GM23248 (cell line): ENCODE measurements at regions not wholly inside any gene's neighbourhood (a gene's known extent, or its start where the extent isn't known, plus 50 kb on each side); places are given as distances from the start of the nearest gene placed in this dataset.

Experiments used
- EZH2 ChIP-seq: fragments of 200-600 bp; sonication (generic); IDR thresholded peaks from 2 replicates; pipeline ENCODE4 v1.6.1; 2018; ENCODE audit warnings: antibody characterized with exemption, mild to moderate bottlenecking; ENCODE audit not compliant: insufficient read depth, poor library complexity, severe bottlenecking
- EZH2phosphoT487 ChIP-seq: fragments of 200-600 bp; sonication (generic); IDR thresholded peaks from 2 replicates; pipeline ENCODE4 v1.6.1; 2018; ENCODE audit warnings: antibody characterized with exemption, moderate library complexity, mild to moderate bottlenecking, low read depth; ENCODE audit not compliant: insufficient read depth

DNA sequence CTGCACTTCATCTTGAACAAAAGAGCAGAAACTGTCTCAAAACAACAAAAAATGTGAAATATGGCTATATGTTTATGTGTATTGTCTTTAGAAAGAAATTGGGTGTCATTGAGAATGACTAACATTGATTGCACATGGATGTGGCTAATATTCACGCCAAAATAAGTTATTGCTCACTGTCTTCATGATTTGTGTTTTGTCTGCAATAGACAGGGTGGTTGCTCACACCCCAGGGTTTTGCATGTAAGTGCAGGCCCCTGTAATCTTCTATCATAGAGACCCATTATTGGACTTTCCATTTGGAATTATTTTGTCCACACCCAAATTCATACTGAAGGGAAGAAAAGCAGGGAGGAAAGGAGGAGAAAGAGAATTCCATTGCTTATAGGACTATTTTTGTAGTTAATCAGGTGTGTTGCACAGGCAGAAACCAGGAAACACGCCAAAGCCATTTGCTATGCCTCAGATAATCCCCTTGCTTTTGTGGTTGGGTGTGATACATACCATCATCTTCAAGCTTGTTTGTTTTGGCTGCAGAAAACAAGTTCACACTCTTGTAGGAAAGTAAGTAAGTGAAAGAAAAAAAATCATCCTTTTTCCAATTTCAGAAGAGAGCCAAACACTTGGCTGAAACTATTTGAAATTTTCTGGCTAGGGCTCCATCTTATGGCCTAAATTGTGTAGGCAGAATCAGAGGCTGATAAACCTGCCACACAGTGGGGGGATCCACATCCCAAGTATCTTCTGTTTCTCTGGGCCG is 214.1 kb downstream of the COL12A1 start:
- TF ChIP-seq EZH2phosphoT487, result no peak
- TF ChIP-seq EZH2, result no peak
